GM12875 (cell line): ENCODE measurements at regions not wholly inside any gene's neighbourhood (a gene's known extent, or its start where the extent isn't known, plus 50 kb on each side); places are given as distances from the start of the nearest gene placed in this dataset.
"Not testable (repeated sequence)": the region's sequence is repeated elsewhere in the genome, so short reads cannot be mapped to it uniquely, and the experiment has no call there.

Experiments
- H3K4me3 ChIP-seq: one replicate; pipeline ENCODE4 v1.5.1; 2011; ENCODE audit warnings: low read depth, low read length, control low read depth
- TF ChIP-seq, protein P1 (sequence below): IDR thresholded peaks from 2 replicates; pipeline ENCODE4 v1.5.1; 2011; ENCODE audit warnings: low read depth, mild to moderate bottlenecking, control low read depth, inconsistent platforms, low read length, moderate library complexity, borderline replicate concordance; ENCODE audit not compliant: insufficient read depth

DNA sequence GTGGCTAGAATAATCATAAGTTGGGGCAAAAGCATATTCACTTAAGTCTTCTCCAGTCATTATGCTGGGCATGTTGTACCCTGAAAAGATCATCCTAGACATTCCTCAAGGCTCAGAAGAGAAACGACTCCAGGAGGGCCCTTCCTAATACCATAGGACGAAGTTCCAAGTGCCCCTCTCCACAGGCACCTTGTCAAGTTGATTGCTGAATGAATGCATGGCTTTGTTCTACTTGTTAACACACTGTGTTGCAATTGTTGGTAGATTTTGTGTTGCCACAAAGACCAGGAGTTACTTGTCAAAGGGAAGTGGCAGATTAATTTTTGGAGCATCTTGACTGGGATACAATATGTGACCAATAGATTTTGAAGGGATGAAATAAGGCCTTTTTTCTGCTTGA is 194.3 kb upstream of the SMLR1 start:
- TF ChIP-seq, protein P1, sequence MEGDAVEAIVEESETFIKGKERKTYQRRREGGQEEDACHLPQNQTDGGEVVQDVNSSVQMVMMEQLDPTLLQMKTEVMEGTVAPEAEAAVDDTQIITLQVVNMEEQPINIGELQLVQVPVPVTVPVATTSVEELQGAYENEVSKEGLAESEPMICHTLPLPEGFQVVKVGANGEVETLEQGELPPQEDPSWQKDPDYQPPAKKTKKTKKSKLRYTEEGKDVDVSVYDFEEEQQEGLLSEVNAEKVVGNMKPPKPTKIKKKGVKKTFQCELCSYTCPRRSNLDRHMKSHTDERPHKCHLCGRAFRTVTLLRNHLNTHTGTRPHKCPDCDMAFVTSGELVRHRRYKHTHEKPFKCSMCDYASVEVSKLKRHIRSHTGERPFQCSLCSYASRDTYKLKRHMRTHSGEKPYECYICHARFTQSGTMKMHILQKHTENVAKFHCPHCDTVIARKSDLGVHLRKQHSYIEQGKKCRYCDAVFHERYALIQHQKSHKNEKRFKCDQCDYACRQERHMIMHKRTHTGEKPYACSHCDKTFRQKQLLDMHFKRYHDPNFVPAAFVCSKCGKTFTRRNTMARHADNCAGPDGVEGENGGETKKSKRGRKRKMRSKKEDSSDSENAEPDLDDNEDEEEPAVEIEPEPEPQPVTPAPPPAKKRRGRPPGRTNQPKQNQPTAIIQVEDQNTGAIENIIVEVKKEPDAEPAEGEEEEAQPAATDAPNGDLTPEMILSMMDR = no peak
- no peak overlapping the region for H3K4me3 ChIP-seq

DNA sequence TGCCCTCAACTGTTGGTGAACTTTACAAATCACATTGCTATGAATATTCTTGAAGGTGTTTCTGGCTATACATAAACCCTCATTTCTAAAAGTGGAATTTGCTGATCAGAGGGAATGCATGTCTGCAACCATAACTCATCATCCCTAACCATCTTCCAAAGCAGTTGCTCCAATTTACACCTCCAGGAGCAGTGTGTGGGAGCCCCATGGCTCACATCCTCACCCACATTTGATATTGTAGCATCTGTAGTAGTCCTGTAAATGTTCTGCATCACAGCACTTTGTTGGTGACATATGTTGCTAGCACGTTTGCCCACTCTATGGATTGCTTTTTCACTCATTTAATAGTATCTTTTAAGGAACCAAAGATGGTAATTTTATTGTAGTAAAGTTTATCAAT is 183.8 kb upstream of the SMLR1 start:
- TF ChIP-seq, protein P1 = no peak

DNA sequence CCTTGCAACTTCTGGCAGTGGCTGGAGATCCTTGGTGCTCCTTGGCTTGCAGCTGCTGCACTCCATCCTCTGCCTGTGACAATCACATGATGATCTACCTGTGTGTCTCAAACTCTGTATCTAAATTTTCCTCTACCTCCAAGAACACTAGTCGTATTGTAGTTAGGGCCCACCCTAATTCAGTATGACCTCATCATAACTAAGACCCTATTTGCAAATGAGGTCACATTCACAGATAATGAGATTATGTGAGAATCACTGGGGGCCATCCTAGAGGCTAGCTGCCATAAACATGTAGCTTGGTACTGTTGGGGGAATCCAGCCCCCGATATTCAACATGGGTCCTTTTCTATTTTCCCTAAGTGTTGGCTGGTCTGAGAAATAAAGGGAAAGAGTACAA is 183.0 kb upstream of the SMLR1 start:
- TF ChIP-seq, protein P1 = no peak
- no peak overlapping the region for H3K4me3 ChIP-seq

More for the DNA sequence above, 183.8 kb upstream of the SMLR1 start:
- no peak overlapping the region for H3K4me3 ChIP-seq

DNA sequence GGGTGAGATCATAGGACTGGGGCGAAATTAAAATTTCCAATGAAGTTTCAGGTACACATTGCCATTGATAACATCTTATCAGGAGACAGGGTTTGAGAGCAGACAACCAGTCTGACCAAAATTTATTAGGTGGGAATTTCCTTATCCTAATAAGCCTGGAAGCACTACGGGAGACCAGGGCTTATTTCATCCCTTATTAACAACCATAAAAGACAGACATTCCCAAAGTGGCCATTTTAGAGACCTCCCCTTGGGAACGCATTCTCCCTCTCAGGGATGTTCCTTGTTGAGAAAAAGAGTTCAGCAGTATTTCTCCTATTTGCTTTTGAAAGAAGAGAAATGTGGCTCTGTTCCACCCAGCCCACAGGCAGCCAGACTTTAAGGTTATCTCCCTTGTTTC is 182.4 kb upstream of the SMLR1 start:
- not testable (repeated sequence) for H3K4me3 ChIP-seq

DNA sequence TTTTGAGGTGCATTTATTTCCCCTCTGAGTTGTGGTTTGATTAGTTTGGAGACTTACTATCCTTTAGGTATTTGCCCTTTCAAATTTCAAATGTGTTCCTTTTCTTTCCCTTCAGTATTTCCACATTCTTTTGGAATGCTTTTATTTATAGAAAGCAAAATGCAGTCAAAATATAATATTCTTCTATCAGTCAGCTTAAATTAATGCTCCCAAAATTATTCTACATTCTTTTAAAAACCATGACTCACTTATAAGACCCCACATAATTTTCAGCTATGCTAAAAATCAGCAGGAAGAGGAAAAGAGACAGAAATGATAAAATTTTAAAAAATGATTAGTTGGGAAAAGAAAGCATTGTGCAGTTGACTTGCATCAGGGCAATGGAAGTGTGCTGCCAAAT is 180.0 kb upstream of the SMLR1 start:
- TF ChIP-seq, protein P1 = no peak
- H3K4me3 ChIP-seq = no peak overlapping the region

DNA sequence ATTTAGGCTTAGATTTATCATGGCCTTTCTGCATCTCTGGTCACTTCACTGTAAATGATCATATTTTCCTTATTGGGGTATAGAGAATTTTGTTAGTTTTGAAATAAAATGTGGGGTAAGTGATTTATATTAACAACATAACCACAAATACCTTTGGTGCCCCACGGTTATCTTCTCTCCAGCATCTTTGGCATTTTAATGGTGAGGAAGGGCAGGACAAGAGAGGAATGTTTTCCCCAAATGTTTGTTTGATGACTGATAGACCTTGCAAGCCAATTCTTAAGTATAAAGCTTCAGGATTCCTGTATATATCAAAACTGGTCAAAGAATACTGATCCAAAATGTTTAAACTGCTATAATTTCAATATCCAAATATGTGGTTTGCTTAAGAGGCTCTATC is 171.6 kb upstream of the SMLR1 start:
- TF ChIP-seq, protein P1 = no peak
- H3K4me3 ChIP-seq = no peak overlapping the region

DNA sequence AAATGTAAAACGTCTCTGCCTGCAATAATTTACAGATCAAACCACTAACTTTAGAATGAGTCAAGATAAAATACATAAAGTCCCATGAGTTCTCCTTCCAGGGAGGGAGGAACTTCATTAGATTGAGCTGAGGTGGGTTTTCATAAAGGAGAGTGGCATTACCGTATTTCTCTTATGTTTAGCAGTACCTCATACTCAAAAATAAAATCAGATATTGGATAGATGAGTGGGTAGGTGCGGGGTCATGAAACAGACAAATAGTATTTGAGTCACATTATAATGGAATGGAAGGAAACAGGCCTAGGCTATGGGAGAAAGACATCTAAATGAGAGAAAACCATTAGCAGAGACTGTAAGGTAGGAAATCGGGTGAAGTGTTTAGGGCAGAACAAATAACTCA is 166.1 kb upstream of the SMLR1 start:
- TF ChIP-seq, protein P1 = no peak
- no peak overlapping the region for H3K4me3 ChIP-seq

DNA sequence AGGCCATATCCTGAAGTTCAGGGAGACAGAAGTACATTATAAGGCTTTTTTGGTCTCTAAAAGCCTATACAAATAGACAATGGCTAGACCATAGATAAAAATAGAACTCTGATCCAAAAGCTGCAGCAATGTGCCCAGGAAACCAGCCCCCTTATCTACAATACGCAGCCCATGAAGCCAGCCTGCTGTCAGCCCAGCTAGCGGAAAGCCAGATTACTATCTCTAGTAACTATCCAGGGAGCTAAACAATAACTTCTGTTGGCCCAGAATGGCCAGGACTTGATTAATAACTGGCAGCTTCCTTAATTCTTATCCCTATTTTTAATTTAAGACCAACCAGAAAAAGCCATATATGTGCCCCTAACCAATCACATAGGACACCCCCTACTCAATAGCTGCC is 160.4 kb upstream of the SMLR1 start:
- TF ChIP-seq, protein P1 = no peak
- no peak overlapping the region for H3K4me3 ChIP-seq
